CD14-positive monocyte (primary cell): ENCODE measurements at regions not wholly inside any gene's neighbourhood (a gene's known extent, or its start where the extent isn't known, plus 50 kb on each side); places are given as distances from the start of the nearest gene placed in this dataset.

Experiments
- DNase-seq, 3 donors: peaks; one replicate each; pipeline ENCODE4 v3.0.0-alpha.2; 2011 to 2022
- H2AFZ ChIP-seq: 2 replicates; pipeline ENCODE4 v1.6.0; 2012; ENCODE audit warnings: mild to moderate bottlenecking, low read depth, low read length, inconsistent platforms; ENCODE audit not compliant: insufficient read depth, poor library complexity, severe bottlenecking
- H3K27ac ChIP-seq, 2 donors: 1 replicate in 1 of 2; 2 replicates in 1 of 2; pipeline ENCODE4 v1.5.1; 2012 to 2013; ENCODE audit warnings: low read length in 2 of 2, control low read depth in 1 of 2, inconsistent platforms in 1 of 2, low read depth in 1 of 2, mild to moderate bottlenecking in 1 of 2
- H3K27me3 ChIP-seq, 2 donors: one replicate each; pipeline versions ENCODE4 v1.6.0 to v1.6.1; 2011 to 2013; ENCODE audit warnings: low read length in 2 of 2; ENCODE audit not compliant: control insufficient read depth in 2 of 2, insufficient read depth in 2 of 2
- H3K36me3 ChIP-seq, 2 donors: replicated peaks in 1 of 2; 1 replicate in 1 of 2; 2 replicates in 1 of 2; pipeline versions ENCODE4 v1.5.1 to v1.6.1; 2012 to 2013; ENCODE audit warnings: low read length in 2 of 2, control low read depth in 1 of 2, inconsistent platforms in 1 of 2, mild to moderate bottlenecking in 1 of 2; ENCODE audit not compliant: insufficient read depth in 2 of 2, control insufficient read depth in 1 of 2
- H3K4me1 ChIP-seq, 2 donors: 1 replicate in 1 of 2; 2 replicates in 1 of 2; pipeline versions ENCODE4 v1.5.1 to v1.6.1; 2012 to 2013; ENCODE audit warnings: low read length in 2 of 2, control low read depth in 1 of 2, inconsistent platforms in 1 of 2, mild to moderate bottlenecking in 1 of 2, moderate library complexity in 1 of 2; ENCODE audit not compliant: insufficient read depth in 2 of 2, control insufficient read depth in 1 of 2
- H3K4me2 ChIP-seq: replicated peaks from 2 replicates; pipeline ENCODE3; 2012; ENCODE audit warnings: low read length, moderate library complexity, mild to moderate bottlenecking; ENCODE audit not compliant: poor library complexity, severe bottlenecking; ENCODE audit errors: extremely low read depth
- H3K4me3 ChIP-seq, 3 experiments: fragments of 200-600 bp in 1 of 3; sonication (generic) in 1 of 3; replicated peaks in 1 of 3; 1 replicate in 2 of 3; 2 replicates in 1 of 3; pipeline ENCODE4 v1.5.1; 2011 to 2013; ENCODE audit warnings: low read length in 3 of 3, mild to moderate bottlenecking in 3 of 3, control low read depth in 2 of 3, low read depth in 2 of 3, inconsistent platforms in 1 of 3, moderate library complexity in 1 of 3
- H3K79me2 ChIP-seq: 2 replicates; pipeline ENCODE4 v1.6.0; 2012; ENCODE audit warnings: mild to moderate bottlenecking, control low read depth, inconsistent platforms, low read length, moderate library complexity; ENCODE audit not compliant: insufficient read depth
- H3K9ac ChIP-seq: 2 replicates; pipeline ENCODE4 v1.6.0; 2017; ENCODE audit warnings: low read length, mild to moderate bottlenecking; ENCODE audit not compliant: insufficient read depth, poor library complexity, severe bottlenecking
- H3K9me3 ChIP-seq, 2 donors: replicated peaks in 1 of 2; 1 replicate in 1 of 2; 2 replicates in 1 of 2; pipeline versions ENCODE4 v1.5.1 to v1.6.1; 2012 to 2013; ENCODE audit warnings: low read length in 2 of 2, control low read depth in 1 of 2; ENCODE audit not compliant: control insufficient read depth in 1 of 2, insufficient read depth in 1 of 2
- H4K20me1 ChIP-seq: 2 replicates; pipeline ENCODE4 v1.6.0; 2012; ENCODE audit warnings: mild to moderate bottlenecking, low read length, control low read depth, moderate library complexity; ENCODE audit not compliant: insufficient read depth
- H3K27ac Mint-ChIP-seq, 7 donors: one replicate each; pipeline ENCODE4 v1.8.0; 2020; ENCODE audit warnings: mild to moderate bottlenecking in 7 of 7, mixed read lengths in 7 of 7, moderate library complexity in 6 of 7, inconsistent platforms in 2 of 7
- H3K27me3 Mint-ChIP-seq, 3 donors: one replicate each; pipeline ENCODE4 v1.8.0; 2021 to 2022; ENCODE audit warnings: low read depth in 3 of 3, mild to moderate bottlenecking in 3 of 3, mixed read lengths in 3 of 3, moderate library complexity in 3 of 3, inconsistent platforms in 1 of 3
- H3K36me3 Mint-ChIP-seq, 2 donors: one replicate each; pipeline ENCODE4 v1.8.0; 2020; ENCODE audit warnings: mixed read lengths in 2 of 2, inconsistent platforms in 1 of 2, mild to moderate bottlenecking in 1 of 2
- H3K4me1 Mint-ChIP-seq: one replicate; pipeline ENCODE4 v1.8.0; 2020; ENCODE audit warnings: mild to moderate bottlenecking, mixed read lengths
- H3K4me3 Mint-ChIP-seq, 2 donors: one replicate each; pipeline ENCODE4 v1.8.0; 2020; ENCODE audit warnings: mild to moderate bottlenecking in 2 of 2, mixed read lengths in 2 of 2, moderate library complexity in 1 of 2
- H3K9me3 Mint-ChIP-seq, 7 donors: one replicate each; pipeline ENCODE4 v1.8.0; 2020 to 2022; ENCODE audit warnings: mixed read lengths in 7 of 7, mild to moderate bottlenecking in 6 of 7, moderate library complexity in 6 of 7, inconsistent platforms in 2 of 7
- WGBS: methylation state at CpG from one replicate; pipeline ENCODE4 v1.1.5; 2013; ENCODE audit warnings: missing lambda C conversion rate; ENCODE audit not compliant: insufficient coverage; 5-methylcytosine and 5-hydroxymethylcytosine counted together
- intact Hi-C, 2 donors: fragments of 100-400 bp; cut with micrococcal nuclease; formaldehyde crosslinking; loops; one replicate each; pipeline versions ENCODE4 v1.15.0 to v1.15.1; 2023
- TF ChIP-seq, protein P1 (sequence below): fragments of 200-600 bp; IDR thresholded peaks from one replicate; pipeline ENCODE4 v1.8.0; 2022; ENCODE audit warnings: antibody characterized with exemption, mild to moderate bottlenecking

- Mint-ChIP-seq H3K27ac (no peak overlapping the region), H3K4me3 (no peak overlapping the region), H3K9me3 (peaks cover 0 to 2% (median 0%) of the 10 kb centered on the region in 7 donors), H3K4me1 (peaks cover 20% of the 10 kb centered on the region), H3K36me3 (peaks cover 0 to 2% of the 10 kb centered on the region in 2 donors), H3K27me3 (peaks cover 0 to 1% (median 0%) of the 10 kb centered on the region in 3 donors)
- H3K4me1 ChIP-seq, result peaks cover 0 to 6% of the 10 kb centered on the region in 2 donors
- no peak overlapping the region for H3K4me3 ChIP-seq
- no peaks in the 10 kb centered on the region for H4K20me1 ChIP-seq
- no peak overlapping the region for H3K9ac ChIP-seq
- DNase-seq, result no peak
- TF ChIP-seq, protein P1, sequence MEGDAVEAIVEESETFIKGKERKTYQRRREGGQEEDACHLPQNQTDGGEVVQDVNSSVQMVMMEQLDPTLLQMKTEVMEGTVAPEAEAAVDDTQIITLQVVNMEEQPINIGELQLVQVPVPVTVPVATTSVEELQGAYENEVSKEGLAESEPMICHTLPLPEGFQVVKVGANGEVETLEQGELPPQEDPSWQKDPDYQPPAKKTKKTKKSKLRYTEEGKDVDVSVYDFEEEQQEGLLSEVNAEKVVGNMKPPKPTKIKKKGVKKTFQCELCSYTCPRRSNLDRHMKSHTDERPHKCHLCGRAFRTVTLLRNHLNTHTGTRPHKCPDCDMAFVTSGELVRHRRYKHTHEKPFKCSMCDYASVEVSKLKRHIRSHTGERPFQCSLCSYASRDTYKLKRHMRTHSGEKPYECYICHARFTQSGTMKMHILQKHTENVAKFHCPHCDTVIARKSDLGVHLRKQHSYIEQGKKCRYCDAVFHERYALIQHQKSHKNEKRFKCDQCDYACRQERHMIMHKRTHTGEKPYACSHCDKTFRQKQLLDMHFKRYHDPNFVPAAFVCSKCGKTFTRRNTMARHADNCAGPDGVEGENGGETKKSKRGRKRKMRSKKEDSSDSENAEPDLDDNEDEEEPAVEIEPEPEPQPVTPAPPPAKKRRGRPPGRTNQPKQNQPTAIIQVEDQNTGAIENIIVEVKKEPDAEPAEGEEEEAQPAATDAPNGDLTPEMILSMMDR, result no peak
- H3K36me3 ChIP-seq, result no peaks in the 10 kb centered on the region
- H3K4me2 ChIP-seq, result no peak overlapping the region
- 98% methylated on average over 5 of the region's 8 CpGs for WGBS
- H3K79me2 ChIP-seq, result no peaks in the 10 kb centered on the region
- no peak overlapping the region for H3K27ac ChIP-seq
- no peaks in the 10 kb centered on the region for H3K27me3 ChIP-seq
- intact Hi-C loops, result no loop called here
- no peaks in the 10 kb centered on the region for H3K9me3 ChIP-seq
- no peak overlapping the region for H2AFZ ChIP-seq
These were observed 72.7 kb upstream of the CCN6 start for GRCh38 chr6:111980971-111981840.

DNA sequence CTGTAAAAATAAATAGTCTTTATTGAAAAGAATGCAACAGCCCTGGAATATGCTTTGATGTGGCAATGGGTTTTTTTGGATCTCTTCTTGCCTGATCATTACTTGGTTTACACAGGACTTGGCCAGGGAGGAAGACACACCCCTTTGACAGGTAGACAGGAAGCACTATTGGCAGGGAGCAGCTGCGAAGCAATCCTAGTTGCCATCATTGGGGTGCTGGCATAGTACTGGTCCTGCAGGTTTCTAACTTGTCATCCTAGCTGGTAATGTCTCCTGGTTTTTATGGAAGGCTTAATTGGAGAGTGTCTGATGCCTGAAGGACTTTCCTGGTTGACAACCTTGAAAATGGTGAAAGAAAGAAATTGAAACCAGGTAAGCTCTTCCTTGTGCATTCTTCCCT, 71.2 kb upstream of the CCN6 start:
- no peak overlapping the region for H3K27ac ChIP-seq
- H3K4me2 ChIP-seq, result no peak overlapping the region
- peak overlapping the region in 1 of 7 donors; percentile 28 for H3K27ac Mint-ChIP-seq
- peaks cover 0 to 2% (median 0%) of the 10 kb centered on the region in 7 donors for H3K9me3 Mint-ChIP-seq
- TF ChIP-seq, protein P1, result no peak
- H2AFZ ChIP-seq, result no peak overlapping the region
- no peaks in the 10 kb centered on the region for H4K20me1 ChIP-seq
- WGBS, result 100% methylated on average over 1 of the region's 1 CpG
- peaks cover 0 to 6% of the 10 kb centered on the region in 2 donors for H3K4me1 ChIP-seq
- intact Hi-C loops, result no loop called here
- H3K9ac ChIP-seq, result no peak overlapping the region
- no peaks in the 10 kb centered on the region for H3K27me3 ChIP-seq
- H3K4me1 Mint-ChIP-seq, result peaks cover 20% of the 10 kb centered on the region
- no peaks in the 10 kb centered on the region for H3K79me2 ChIP-seq
- no peak overlapping the region for H3K4me3 ChIP-seq
- H3K36me3 Mint-ChIP-seq, result peaks cover 0 to 2% of the 10 kb centered on the region in 2 donors
- peaks cover 0 to 1% (median 0%) of the 10 kb centered on the region in 3 donors for H3K27me3 Mint-ChIP-seq
- no peaks in the 10 kb centered on the region for H3K9me3 ChIP-seq
- no peak overlapping the region for H3K4me3 Mint-ChIP-seq
- no peak for DNase-seq
- H3K36me3 ChIP-seq, result no peaks in the 10 kb centered on the region
